Kidney (tissue), 13 donors: ENCODE measurements at regions not wholly inside any gene's neighbourhood (a gene's known extent, or its start where the extent isn't known, plus 50 kb on each side); places are given as distances from the start of the nearest gene placed in this dataset.

Experiments used
- DNase-seq, 5 donors: peaks; one replicate each; pipeline ENCODE4 v3.0.0-alpha.2; 2013 to 2020
- FAIRE-seq: peaks from 2 replicates; lab custom pipeline; 2012; peaks lifted over from hg19 to GRCh38; lab: Jason Lieb, UNC
- H3K27ac ChIP-seq, 2 donors: one replicate each; pipeline ENCODE4 v1.7.0; 2013; ENCODE audit warnings: low read depth in 2 of 2, low read length in 2 of 2, inconsistent platforms in 1 of 2
- H3K27me3 ChIP-seq: one replicate; pipeline ENCODE4 v1.7.1; 2013; ENCODE audit warnings: low read length, inconsistent platforms; ENCODE audit not compliant: control insufficient read depth, insufficient read depth
- H3K36me3 ChIP-seq, 3 donors: one replicate each; pipeline versions ENCODE4 v1.7.0 to v1.7.1; 2013; ENCODE audit warnings: low read length in 3 of 3, control low read depth in 1 of 3, inconsistent platforms in 1 of 3; ENCODE audit not compliant: insufficient read depth in 3 of 3, control insufficient read depth in 2 of 3
- H3K4me1 ChIP-seq, 3 donors: one replicate each; pipeline versions ENCODE4 v1.7.0 to v1.7.1; 2013; ENCODE audit warnings: low read length in 3 of 3, inconsistent platforms in 1 of 3, low read depth in 1 of 3; ENCODE audit not compliant: control insufficient read depth in 2 of 3, insufficient read depth in 2 of 3
- H3K4me3 ChIP-seq, 3 donors: one replicate each; pipeline versions ENCODE4 v1.7.0 to v1.8.1; 2013; ENCODE audit warnings: low read length in 3 of 3, control low read depth in 1 of 3, inconsistent platforms in 1 of 3
- H3K9ac ChIP-seq, 3 donors: one replicate each; pipeline versions ENCODE4 v1.7.0 to v1.7.1; 2013; ENCODE audit warnings: low read length in 3 of 3, control low read depth in 1 of 3, inconsistent platforms in 1 of 3
- H3K9me3 ChIP-seq, 3 donors: one replicate each; pipeline versions ENCODE4 v1.7.0 to v1.7.1; 2013; ENCODE audit warnings: low read length in 3 of 3, control low read depth in 1 of 3, inconsistent platforms in 1 of 3; ENCODE audit not compliant: control insufficient read depth in 2 of 3, insufficient read depth in 1 of 3
- CTCF ChIP-seq: IDR thresholded peaks from 3 replicates; pipeline ENCODE4 v1.5.1; 2012; ENCODE audit warnings: mild to moderate bottlenecking, moderate library complexity, borderline replicate concordance; ENCODE audit not compliant: insufficient read depth; ENCODE audit errors: extremely low read depth
- intact Hi-C: fragments of 100-400 bp; cut with DNase I; formaldehyde crosslinking; loops from one replicate; pipeline ENCODE4 v1.11.1; 2022
- donor health status: control.
- donor health status: control.
- donor health status: control.
- donor health status: control.
- donor health status: control.
- donor health status: DM: yes; HTN: yes; CAD: no.
- donor health status: Normal renal cell carcinoma (clear cell type).

- Histone ChIP-seq H3K4me1 (peaks cover 0 to 9% (median 0%) of the 10 kb centered on the region in 3 donors), H3K27ac (no peak overlapping the region), H3K4me3 (no peak overlapping the region), H3K9me3 (no peaks in the 10 kb centered on the region), H3K36me3 (no peaks in the 10 kb centered on the region), H3K27me3 (no peaks in the 10 kb centered on the region), H3K9ac (no peak overlapping the region)
- DNase-seq (no peak), FAIRE-seq (no peak)
- intact Hi-C loops: no loop called here
- no peak for TF ChIP-seq CTCF
Measured at GRCh38 chr2:12453731-12454130, 263.0 kb upstream of the TRIB2 start.

GRCh38 chr2:12455661-12456060, 261.1 kb upstream of the TRIB2 start:
- no peaks in the 10 kb centered on the region for H3K9me3 ChIP-seq
- no peak for DNase-seq
- H3K27me3 ChIP-seq: no peaks in the 10 kb centered on the region
- no peak overlapping the region for H3K27ac ChIP-seq
- H3K4me1 ChIP-seq: peaks cover 0 to 9% (median 0%) of the 10 kb centered on the region in 3 donors
- no peak overlapping the region for H3K4me3 ChIP-seq
- no peak overlapping the region for H3K9ac ChIP-seq
- no peak for TF ChIP-seq CTCF
- intact Hi-C loops: no loop called here
- no peaks in the 10 kb centered on the region for H3K36me3 ChIP-seq
- FAIRE-seq: no peak

- intact Hi-C loops: no loop called here
- FAIRE-seq: no peak
- no peak for TF ChIP-seq CTCF
- Histone ChIP-seq H3K4me1 (peaks cover 0 to 9% (median 0%) of the 10 kb centered on the region in 3 donors), H3K9ac (no peak overlapping the region), H3K27ac (peak overlapping the region in 1 of 2 donors; percentile 1), H3K4me3 (peak overlapping the region in 2 of 3 donors; percentile 9 to 36), H3K36me3 (no peaks in the 10 kb centered on the region), H3K27me3 (no peaks in the 10 kb centered on the region), H3K9me3 (no peaks in the 10 kb centered on the region)
- DNase-seq: peak in 3 of 5 donors; percentile 14 to 94 (median 53)
Measured at GRCh38 chr2:12456293-12457106, 260.2 kb upstream of the TRIB2 start.

- peaks cover 0 to 9% (median 0%) of the 10 kb centered on the region in 3 donors for H3K4me1 ChIP-seq
- DNase-seq: no peak
- no peak overlapping the region for H3K9ac ChIP-seq
- TF ChIP-seq CTCF: no peak
- H3K36me3 ChIP-seq: no peaks in the 10 kb centered on the region
- no peaks in the 10 kb centered on the region for H3K27me3 ChIP-seq
- no peaks in the 10 kb centered on the region for H3K9me3 ChIP-seq
- intact Hi-C loops: no loop called here
- H3K4me3 ChIP-seq: no peak overlapping the region
- H3K27ac ChIP-seq: no peak overlapping the region
- FAIRE-seq: no peak
Measured at GRCh38 chr2:12457831-12458230, 258.9 kb upstream of the TRIB2 start.
